ENCODE measurements at regions not wholly inside any gene's neighbourhood (a gene's known extent, or its start where the extent isn't known, plus 50 kb on each side); places are given as distances from the start of the nearest gene placed in this dataset.

DNA sequence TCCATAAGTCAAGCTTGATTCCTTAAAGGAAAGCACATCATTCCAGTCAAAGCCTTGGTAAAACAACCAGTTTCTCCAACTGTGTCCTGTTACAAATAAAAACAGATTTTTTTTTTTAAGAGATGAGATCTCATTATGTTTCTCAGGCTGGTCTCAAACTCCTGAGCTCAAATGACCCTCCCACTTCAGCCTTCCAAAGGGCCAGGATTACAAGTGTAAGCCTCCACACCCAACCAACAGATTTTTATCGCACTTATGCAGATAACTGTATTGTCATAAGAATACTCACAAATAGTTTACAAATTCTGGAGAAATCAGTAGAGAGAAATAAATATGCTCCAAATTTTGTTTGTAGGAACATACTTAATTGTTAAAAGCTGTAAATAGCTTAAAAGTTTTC, 56.2 kb upstream of the SLC2A13 start:
- FAIRE-seq (no peak), ATAC-seq (no peak), DNase-seq (ENCODE audit: low spot score) (no peak)
- H3K9ac ChIP-seq (ENCODE audit: insufficient read depth, low read depth, low read length): no peak overlapping the region
- BruUV-seq (replicated peaks): no TSS peak
- H4K20me1 ChIP-seq (ENCODE audit: insufficient read depth, low read length): no peaks in the 10 kb centered on the region
- in situ Hi-C loops (cut with HindIII; ENCODE audit: extremely low pct_ligation_motif_present, low pct_unique_long_range_greater_than_20kb): no loop called here
- no peak overlapping the region for H3K27ac ChIP-seq (ENCODE audit: extremely low read length, insufficient read depth, low read length)
- H3K9me3 ChIP-seq (ENCODE audit: low read length): peaks cover 29% of the 10 kb centered on the region; the same call in 1 of the 2 replicates
- TF ChIP-seq, protein P1, sequence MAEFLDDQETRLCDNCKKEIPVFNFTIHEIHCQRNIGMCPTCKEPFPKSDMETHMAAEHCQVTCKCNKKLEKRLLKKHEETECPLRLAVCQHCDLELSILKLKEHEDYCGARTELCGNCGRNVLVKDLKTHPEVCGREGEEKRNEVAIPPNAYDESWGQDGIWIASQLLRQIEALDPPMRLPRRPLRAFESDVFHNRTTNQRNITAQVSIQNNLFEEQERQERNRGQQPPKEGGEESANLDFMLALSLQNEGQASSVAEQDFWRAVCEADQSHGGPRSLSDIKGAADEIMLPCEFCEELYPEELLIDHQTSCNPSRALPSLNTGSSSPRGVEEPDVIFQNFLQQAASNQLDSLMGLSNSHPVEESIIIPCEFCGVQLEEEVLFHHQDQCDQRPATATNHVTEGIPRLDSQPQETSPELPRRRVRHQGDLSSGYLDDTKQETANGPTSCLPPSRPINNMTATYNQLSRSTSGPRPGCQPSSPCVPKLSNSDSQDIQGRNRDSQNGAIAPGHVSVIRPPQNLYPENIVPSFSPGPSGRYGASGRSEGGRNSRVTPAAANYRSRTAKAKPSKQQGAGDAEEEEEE (CRISPR knock-in tag; IDR thresholded peaks at IDR 0.05; ENCODE audit: borderline replicate concordance): no peak
- TF ChIP-seq MAFK (conservative IDR thresholded peaks at IDR 0.05 in 1 of 2, IDR thresholded peaks at IDR 0.05 in 1 of 2; ENCODE audit: low read length in 2 of 2): no peak
- no peak for TF ChIP-seq SCMH1 (CRISPR knock-in tag; IDR thresholded peaks at IDR 0.05; ENCODE audit: borderline replicate concordance)
- TF ChIP-seq, protein P2, sequence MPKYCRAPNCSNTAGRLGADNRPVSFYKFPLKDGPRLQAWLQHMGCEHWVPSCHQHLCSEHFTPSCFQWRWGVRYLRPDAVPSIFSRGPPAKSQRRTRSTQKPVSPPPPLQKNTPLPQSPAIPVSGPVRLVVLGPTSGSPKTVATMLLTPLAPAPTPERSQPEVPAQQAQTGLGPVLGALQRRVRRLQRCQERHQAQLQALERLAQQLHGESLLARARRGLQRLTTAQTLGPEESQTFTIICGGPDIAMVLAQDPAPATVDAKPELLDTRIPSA (CRISPR knock-in tag; IDR thresholded peaks at IDR 0.05; ENCODE audit: borderline replicate concordance): no peak
- TF ChIP-seq ZNF124 (CRISPR knock-in tag; IDR thresholded peaks at IDR 0.05): no peak
- TF ChIP-seq, protein P3, sequence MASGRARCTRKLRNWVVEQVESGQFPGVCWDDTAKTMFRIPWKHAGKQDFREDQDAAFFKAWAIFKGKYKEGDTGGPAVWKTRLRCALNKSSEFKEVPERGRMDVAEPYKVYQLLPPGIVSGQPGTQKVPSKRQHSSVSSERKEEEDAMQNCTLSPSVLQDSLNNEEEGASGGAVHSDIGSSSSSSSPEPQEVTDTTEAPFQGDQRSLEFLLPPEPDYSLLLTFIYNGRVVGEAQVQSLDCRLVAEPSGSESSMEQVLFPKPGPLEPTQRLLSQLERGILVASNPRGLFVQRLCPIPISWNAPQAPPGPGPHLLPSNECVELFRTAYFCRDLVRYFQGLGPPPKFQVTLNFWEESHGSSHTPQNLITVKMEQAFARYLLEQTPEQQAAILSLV (CRISPR knock-in tag; IDR thresholded peaks at IDR 0.05; ENCODE audit: borderline replicate concordance): no peak
- TF ChIP-seq, protein P4, sequence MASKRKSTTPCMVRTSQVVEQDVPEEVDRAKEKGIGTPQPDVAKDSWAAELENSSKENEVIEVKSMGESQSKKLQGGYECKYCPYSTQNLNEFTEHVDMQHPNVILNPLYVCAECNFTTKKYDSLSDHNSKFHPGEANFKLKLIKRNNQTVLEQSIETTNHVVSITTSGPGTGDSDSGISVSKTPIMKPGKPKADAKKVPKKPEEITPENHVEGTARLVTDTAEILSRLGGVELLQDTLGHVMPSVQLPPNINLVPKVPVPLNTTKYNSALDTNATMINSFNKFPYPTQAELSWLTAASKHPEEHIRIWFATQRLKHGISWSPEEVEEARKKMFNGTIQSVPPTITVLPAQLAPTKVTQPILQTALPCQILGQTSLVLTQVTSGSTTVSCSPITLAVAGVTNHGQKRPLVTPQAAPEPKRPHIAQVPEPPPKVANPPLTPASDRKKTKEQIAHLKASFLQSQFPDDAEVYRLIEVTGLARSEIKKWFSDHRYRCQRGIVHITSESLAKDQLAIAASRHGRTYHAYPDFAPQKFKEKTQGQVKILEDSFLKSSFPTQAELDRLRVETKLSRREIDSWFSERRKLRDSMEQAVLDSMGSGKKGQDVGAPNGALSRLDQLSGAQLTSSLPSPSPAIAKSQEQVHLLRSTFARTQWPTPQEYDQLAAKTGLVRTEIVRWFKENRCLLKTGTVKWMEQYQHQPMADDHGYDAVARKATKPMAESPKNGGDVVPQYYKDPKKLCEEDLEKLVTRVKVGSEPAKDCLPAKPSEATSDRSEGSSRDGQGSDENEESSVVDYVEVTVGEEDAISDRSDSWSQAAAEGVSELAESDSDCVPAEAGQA (IDR thresholded peaks at IDR 0.05; ENCODE audit: low read depth): no peak
- TF ChIP-seq, protein P4 (CRISPR knock-in tag; IDR thresholded peaks at IDR 0.05; ENCODE audit: borderline replicate concordance): no peak
- TF ChIP-seq SMAD9 (CRISPR knock-in tag; IDR thresholded peaks at IDR 0.05): no peak
- TF ChIP-seq, protein P5, sequence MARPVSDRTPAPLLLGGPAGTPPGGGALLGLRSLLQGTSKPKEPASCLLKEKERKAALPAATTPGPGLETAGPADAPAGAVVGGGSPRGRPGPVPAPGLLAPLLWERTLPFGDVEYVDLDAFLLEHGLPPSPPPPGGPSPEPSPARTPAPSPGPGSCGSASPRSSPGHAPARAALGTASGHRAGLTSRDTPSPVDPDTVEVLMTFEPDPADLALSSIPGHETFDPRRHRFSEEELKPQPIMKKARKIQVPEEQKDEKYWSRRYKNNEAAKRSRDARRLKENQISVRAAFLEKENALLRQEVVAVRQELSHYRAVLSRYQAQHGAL (CRISPR knock-in tag; IDR thresholded peaks at IDR 0.05; ENCODE audit: not compliant biosample characterization): no peak
- TF ChIP-seq, protein P6, sequence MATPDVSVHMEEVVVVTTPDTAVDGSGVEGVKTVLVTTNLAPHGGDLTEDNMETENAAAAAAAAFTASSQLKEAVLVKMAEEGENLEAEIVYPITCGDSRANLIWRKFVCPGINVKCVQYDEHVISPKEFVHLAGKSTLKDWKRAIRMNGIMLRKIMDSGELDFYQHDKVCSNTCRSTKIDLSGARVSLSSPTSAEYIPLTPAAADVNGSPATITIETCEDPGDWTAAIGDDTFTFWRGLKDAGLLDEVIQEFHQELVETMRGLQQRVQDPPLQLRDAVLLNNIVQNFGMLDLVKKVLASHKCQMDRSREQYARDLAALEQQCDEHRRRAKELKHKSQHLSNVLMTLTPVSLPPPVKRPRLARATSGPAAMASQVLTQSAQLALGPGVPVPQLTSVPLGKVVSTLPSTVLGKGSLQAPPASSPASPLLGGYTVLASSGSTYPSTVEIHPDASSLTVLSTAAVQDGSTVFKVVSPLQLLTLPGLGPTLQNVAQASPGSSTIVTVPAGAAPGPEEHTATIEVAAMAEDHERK (CRISPR knock-in tag; IDR thresholded peaks at IDR 0.05; ENCODE audit: low read depth): no peak
- CTCF ChIA-PET (ENCODE audit: low intra/inter-chr PET ratio, low total read pairs): no interaction called here
- H3K79me2 ChIP-seq (ENCODE audit: insufficient read depth, low read length): no peaks in the 10 kb centered on the region
- POLR2A ChIA-PET: no interaction called here
- 0% methylated on average over 1 of the region's 1 CpG for WGBS (ENCODE audit: low lambda C conversion rate)
- no peaks in the 10 kb centered on the region for H3K4me1 ChIP-seq (ENCODE audit: insufficient read depth, low read length)
- H2AFZ ChIP-seq (ENCODE audit: low read length): no peak overlapping the region
- H3K4me2 ChIP-seq (ENCODE audit: low read depth, low read length): no peak overlapping the region
- H3K36me3 ChIP-seq (replicated peaks in 1 of 2; ENCODE audit: control insufficient read depth in 1 of 2, insufficient read depth in 2 of 2, low read length in 2 of 2): no peaks in the 10 kb centered on the region
- intact Hi-C loops (cut with micrococcal nuclease; ENCODE audit: unreplicated experiment): no loop called here
- no peak overlapping the region for H3K4me3 ChIP-seq (replicated peaks in 1 of 3; ENCODE audit: insufficient read depth in 1 of 3, low read depth in 2 of 3, low read length in 3 of 3)
- H3K27me3 ChIP-seq (ENCODE audit: control insufficient read depth in 1 of 2, insufficient read depth in 2 of 2, low read length in 2 of 2): no peaks in the 10 kb centered on the region

Measured in HepG2 (cell line).